B cell (primary cell): ENCODE measurements at regions not wholly inside any gene's neighbourhood (a gene's known extent, or its start where the extent isn't known, plus 50 kb on each side); places are given as distances from the start of the nearest gene placed in this dataset.

Experiments used
- ATAC-seq: fragments of 200-7000 bp; cut with Tn5 transposase; one replicate; pipeline ENCODE4 v1.10.0; 2021; ENCODE audit warnings: low read depth, mild to moderate bottlenecking, moderate number of reproducible peaks, moderate library complexity
- CTCF ChIA-PET: fragments of 350-600 bp; sonication (Branson Sonifier 250); formaldehyde crosslinking; loops from one replicate; lab custom pipeline; 2021; ENCODE audit warnings: antibody characterized with exemption, inconsistent platforms; lab: Charles Lee
- POLR2A ChIA-PET: fragments of 350-600 bp; sonication (Branson Sonifier 250); formaldehyde crosslinking; loops from one replicate; lab custom pipeline; 2021; ENCODE audit warnings: antibody characterized with exemption; lab: Charles Lee
- DNase-seq: peaks from one replicate; pipeline ENCODE4 v3.0.0; 2013
- H2AFZ ChIP-seq: 2 replicates; pipeline ENCODE4 v1.6.1; 2012; ENCODE audit warnings: mild to moderate bottlenecking, low read depth, low read length; ENCODE audit not compliant: insufficient read depth, poor library complexity, severe bottlenecking
- H3K27ac ChIP-seq, 2 donors: 1 replicate in 1 of 2; 2 replicates in 1 of 2; pipeline ENCODE4 v1.5.1; 2012 to 2013; ENCODE audit warnings: low read length in 2 of 2, mild to moderate bottlenecking in 2 of 2, moderate library complexity in 1 of 2
- H3K27me3 ChIP-seq, 4 experiments: fragments of 200-600 bp in 1 of 4; sonication (generic) in 1 of 4; replicated peaks in 1 of 4; 1 replicate in 2 of 4; 2 replicates in 2 of 4; pipeline versions ENCODE4 v1.6.1 to v1.7.0; 2013 to 2016; ENCODE audit warnings: low read length in 3 of 4, mild to moderate bottlenecking in 2 of 4, mixed read lengths in 1 of 4, moderate library complexity in 1 of 4; ENCODE audit not compliant: insufficient read depth in 4 of 4, control insufficient read depth in 3 of 4; ENCODE audit errors: control extremely low read depth in 1 of 4
- H3K36me3 ChIP-seq, 2 experiments: replicated peaks in 1 of 2; 1 replicate in 1 of 2; 2 replicates in 1 of 2; pipeline versions ENCODE4 v1.6.1 to v1.7.1; 2013; ENCODE audit warnings: low read length in 1 of 2; ENCODE audit not compliant: insufficient read depth in 2 of 2, control insufficient read depth in 1 of 2; ENCODE audit errors: control extremely low read depth in 1 of 2, extremely low read depth in 1 of 2
- H3K4me1 ChIP-seq, 2 donors: fragments of 200-600 bp in 1 of 2; sonication (generic) in 1 of 2; 1 replicate in 1 of 2; 2 replicates in 1 of 2; pipeline versions ENCODE4 v1.5.1 to v1.6.1; 2013 to 2017; ENCODE audit warnings: low read length in 2 of 2; ENCODE audit not compliant: control insufficient read depth in 2 of 2, insufficient read depth in 2 of 2
- H3K4me2 ChIP-seq: replicated peaks from 2 replicates; pipeline ENCODE3; 2012; ENCODE audit warnings: mild to moderate bottlenecking, low read depth, low read length; ENCODE audit not compliant: poor library complexity, severe bottlenecking
- H3K4me3 ChIP-seq, 5 experiments: fragments of 200-600 bp in 1 of 5; sonication (generic) in 1 of 5; 1 replicate in 3 of 5; 2 replicates in 2 of 5; pipeline versions ENCODE4 v1.5.1 to v1.7.0; 2011 to 2016; ENCODE audit warnings: low read length in 4 of 5, mild to moderate bottlenecking in 4 of 5, low read depth in 2 of 5, control low read depth in 1 of 5, moderate library complexity in 1 of 5; ENCODE audit not compliant: insufficient read depth in 1 of 5; ENCODE audit errors: control extremely low read depth in 1 of 5, extremely low read depth in 1 of 5
- H3K79me2 ChIP-seq: fragments of 200-600 bp; sonication (generic); one replicate; pipeline ENCODE4 v1.6.0; 2016; ENCODE audit warnings: low read length; ENCODE audit not compliant: control insufficient read depth, insufficient read depth
- H3K9ac ChIP-seq: fragments of 200-600 bp; sonication (generic); 2 replicates; pipeline ENCODE4 v1.6.1; 2017; ENCODE audit warnings: mild to moderate bottlenecking, low read length, moderate library complexity
- H3K9me3 ChIP-seq, 3 donors: one replicate each; pipeline versions ENCODE4 v1.6.1 to v1.7.1; 2013; ENCODE audit warnings: low read length in 2 of 3; ENCODE audit not compliant: control insufficient read depth in 2 of 3, insufficient read depth in 1 of 3; ENCODE audit errors: control extremely low read depth in 1 of 3
- H4K20me1 ChIP-seq: 2 replicates; pipeline ENCODE4 v1.6.0; 2012; ENCODE audit warnings: mild to moderate bottlenecking, low read length; ENCODE audit not compliant: insufficient read depth, control insufficient read depth, poor library complexity, severe bottlenecking
- H3K27ac Mint-ChIP-seq: one replicate; pipeline ENCODE4 v1.8.0; 2021; ENCODE audit warnings: mixed read lengths
- H3K27me3 Mint-ChIP-seq: one replicate; pipeline ENCODE4 v1.8.0; 2021; ENCODE audit warnings: mixed read lengths
- H3K4me1 Mint-ChIP-seq: one replicate; pipeline ENCODE4 v1.8.0; 2021; ENCODE audit warnings: mixed read lengths
- H3K4me3 Mint-ChIP-seq: one replicate; pipeline ENCODE4 v1.8.0; 2021; ENCODE audit warnings: mixed read lengths
- H3K9me3 Mint-ChIP-seq: one replicate; pipeline ENCODE4 v1.8.0; 2022; ENCODE audit warnings: mixed read lengths; ENCODE audit not compliant: insufficient read depth
- CTCF ChIP-seq: fragments of 200-600 bp; IDR thresholded peaks from one replicate; pipeline ENCODE4 v1.8.0; 2022; ENCODE audit warnings: antibody characterized with exemption, mild to moderate bottlenecking
- EZH2 ChIP-seq: IDR thresholded peaks from 2 replicates; pipeline ENCODE4 v1.6.1; 2012; ENCODE audit warnings: borderline replicate concordance, low read depth, mild to moderate bottlenecking, moderate library complexity, low read length; ENCODE audit not compliant: insufficient read depth, poor library complexity, severe bottlenecking
- WGBS: methylation state at CpG from one replicate; pipeline ENCODE4 v1.1.5; 2013; ENCODE audit warnings: missing lambda C conversion rate; ENCODE audit not compliant: insufficient coverage; 5-methylcytosine and 5-hydroxymethylcytosine counted together
- intact Hi-C: fragments of 100-400 bp; cut with micrococcal nuclease; formaldehyde crosslinking; loops from one replicate; pipeline ENCODE4 v1.10.0; 2022

GRCh38 chr18:71433373-71433772 lies 1110.8 kb downstream of the CBLN2 start:
- ATAC-seq (no peak), DNase-seq (no peak)
- no CpG with 5 or more reads among the region's 2 CpGs for WGBS
- Histone ChIP-seq H3K9ac (no peak overlapping the region), H3K79me2 (no peaks in the 10 kb centered on the region), H3K4me3 (no peak overlapping the region), H3K4me2 (no peak overlapping the region), H4K20me1 (no peaks in the 10 kb centered on the region), H3K36me3 (no peaks in the 10 kb centered on the region), H3K27ac (no peak overlapping the region), H3K9me3 (no peaks in the 10 kb centered on the region), H3K4me1 (no peaks in the 10 kb centered on the region), H2AFZ (no peak overlapping the region), H3K27me3 (no peaks in the 10 kb centered on the region)
- Mint-ChIP-seq H3K9me3 (no peaks in the 10 kb centered on the region), H3K4me3 (no peak overlapping the region), H3K27ac (no peak overlapping the region), H3K27me3 (no peaks in the 10 kb centered on the region), H3K4me1 (no peaks in the 10 kb centered on the region)
- intact Hi-C loops, result no loop called here
- ChIA-PET CTCF (no interaction called here), POLR2A (no interaction called here)
- no peak for TF ChIP-seq CTCF
- TF ChIP-seq EZH2, result no peak

GRCh38 chr18:71431689-71432088 lies 1112.5 kb downstream of the CBLN2 start:
- Mint-ChIP-seq H3K4me3 (no peak overlapping the region), H3K27me3 (no peaks in the 10 kb centered on the region), H3K9me3 (no peaks in the 10 kb centered on the region), H3K27ac (no peak overlapping the region), H3K4me1 (no peaks in the 10 kb centered on the region)
- intact Hi-C loops, result no loop called here
- Histone ChIP-seq H3K4me2 (no peak overlapping the region), H2AFZ (no peak overlapping the region), H3K4me3 (no peak overlapping the region), H3K9ac (no peak overlapping the region), H3K4me1 (no peaks in the 10 kb centered on the region), H3K79me2 (no peaks in the 10 kb centered on the region), H3K9me3 (no peaks in the 10 kb centered on the region), H3K27me3 (no peaks in the 10 kb centered on the region), H3K36me3 (no peaks in the 10 kb centered on the region), H3K27ac (no peak overlapping the region), H4K20me1 (no peaks in the 10 kb centered on the region)
- no peak for TF ChIP-seq CTCF
- TF ChIP-seq EZH2, result no peak
- CTCF ChIA-PET, result no interaction called here
- DNase-seq (no peak), ATAC-seq (no peak)
- POLR2A ChIA-PET, result no interaction called here
